GM21423 (cell line): ENCODE measurements at regions not wholly inside any gene's neighbourhood (a gene's known extent, or its start where the extent isn't known, plus 50 kb on each side); places are given as distances from the start of the nearest gene placed in this dataset.
"Not testable (repeated sequence)": the region's sequence is repeated elsewhere in the genome, so short reads cannot be mapped to it uniquely, and the experiment has no call there.

Source experiments
- ATAC-seq: cut with Tn5 transposase; IDR thresholded peaks from one replicate; pipeline ENCODE4 v1.9.1; 2021; ENCODE audit warnings: mild to moderate bottlenecking, moderate library complexity; ENCODE audit not compliant: unreplicated experiment

- ATAC-seq = no peak
Measured at GRCh38 chr6:132061381-132061780, 110.2 kb upstream of the CCN2 start.

DNA sequence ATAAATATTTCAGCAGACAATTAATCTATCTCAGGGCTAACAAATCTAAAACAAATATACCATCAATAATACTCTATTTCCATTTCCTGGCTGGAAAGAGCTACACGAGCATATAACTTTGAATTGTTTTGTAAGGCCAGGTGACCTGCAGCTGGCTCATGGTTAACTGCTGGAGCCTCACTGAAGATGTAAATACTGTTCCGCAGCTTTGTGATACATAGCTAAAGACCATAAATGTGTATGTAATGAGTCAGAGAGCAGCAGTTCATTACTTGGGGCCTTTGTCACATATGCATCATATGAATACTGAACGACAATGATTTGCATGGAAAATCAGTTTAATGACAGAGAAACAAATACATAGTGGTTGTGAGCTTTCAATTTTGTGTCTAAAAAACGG is 109.4 kb upstream of the CCN2 start:
- no peak for ATAC-seq

DNA sequence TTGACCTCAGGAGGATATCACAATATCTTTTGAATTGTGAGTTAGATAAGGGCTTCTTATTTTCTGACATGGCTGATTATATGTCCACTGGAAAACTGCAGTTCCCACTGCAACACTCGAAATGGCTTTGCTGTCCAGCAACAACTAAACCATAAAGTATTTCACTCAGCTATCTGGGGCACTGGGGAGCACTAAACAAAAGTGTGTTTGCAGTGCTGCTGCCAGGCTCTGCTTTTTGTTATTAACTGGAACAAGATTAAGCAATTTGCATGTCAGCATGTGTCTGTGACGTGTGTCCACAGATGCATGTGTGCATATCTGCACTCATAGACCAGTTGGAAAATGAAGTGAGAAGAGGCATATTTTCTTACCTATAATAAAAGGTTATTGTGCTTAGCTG is 107.8 kb upstream of the CCN2 start:
- no peak for ATAC-seq

GRCh38 chr6:132054525-132054924 is 103.4 kb upstream of the CCN2 start:
- ATAC-seq = no peak

GRCh38 chr6:132053511-132053910 is 102.3 kb upstream of the CCN2 start:
- ATAC-seq = no peak

GRCh38 chr6:132052096-132052495 is 100.9 kb upstream of the CCN2 start:
- no peak for ATAC-seq

DNA sequence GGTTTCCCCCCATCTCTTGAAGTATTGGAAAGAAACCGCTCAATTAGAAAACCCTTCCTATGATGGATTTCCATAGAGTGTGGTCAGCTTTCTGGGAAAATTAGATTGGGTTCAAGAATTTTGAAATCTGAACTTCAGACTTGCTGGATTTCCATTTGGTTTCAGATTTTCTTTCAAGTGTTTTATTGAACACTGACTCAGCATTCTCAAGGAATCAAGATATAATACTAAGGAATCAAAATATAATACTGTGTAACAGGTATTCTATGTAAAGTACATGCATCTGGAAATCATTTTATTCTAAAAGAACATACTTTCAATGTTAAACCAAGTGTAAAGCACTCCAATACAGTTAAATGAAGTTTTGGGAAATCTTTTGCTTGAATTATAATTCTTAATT is 94.7 kb upstream of the CCN2 start:
- ATAC-seq = no peak

DNA sequence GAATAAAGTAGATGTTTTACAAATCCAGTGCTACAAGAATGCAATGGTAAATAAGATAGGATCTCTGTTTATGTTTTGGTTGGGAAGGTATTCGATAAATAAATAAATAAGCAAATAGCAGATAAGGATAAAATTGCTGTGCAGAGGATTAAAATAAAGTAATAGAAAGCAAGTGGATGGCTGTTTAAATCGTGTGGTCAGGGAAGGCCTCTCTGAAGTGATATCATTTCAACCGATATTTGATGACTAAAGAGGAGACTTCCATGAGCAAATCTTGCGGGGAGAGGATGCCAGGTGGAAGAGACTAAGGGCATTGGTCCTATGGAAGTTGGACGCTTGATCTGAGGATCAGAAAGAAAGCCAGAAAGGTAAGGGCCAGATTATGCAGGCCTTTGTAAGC is 92.0 kb upstream of the CCN2 start:
- ATAC-seq = no peak

GRCh38 chr6:132041706-132042105 is 90.5 kb upstream of the CCN2 start:
- no peak for ATAC-seq

DNA sequence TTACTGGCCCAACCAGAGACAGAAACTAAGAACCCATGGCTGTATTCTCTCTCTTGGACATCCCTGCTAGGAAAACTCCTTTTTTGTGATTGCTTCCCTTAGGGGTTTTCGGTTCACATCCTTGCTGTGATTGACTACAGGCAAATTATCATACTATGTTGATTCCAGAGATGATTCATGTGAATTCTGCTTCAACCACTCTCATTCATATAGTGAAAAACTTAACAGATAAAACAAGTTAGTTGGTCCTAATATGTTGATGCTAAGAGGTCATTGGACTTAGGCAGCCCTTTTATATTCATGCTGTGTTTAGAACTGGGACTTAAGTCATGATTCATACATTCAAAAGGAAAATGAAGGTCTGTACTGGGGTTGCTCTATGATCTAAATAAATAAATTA is 76.9 kb upstream of the CCN2 start:
- no peak for ATAC-seq

DNA sequence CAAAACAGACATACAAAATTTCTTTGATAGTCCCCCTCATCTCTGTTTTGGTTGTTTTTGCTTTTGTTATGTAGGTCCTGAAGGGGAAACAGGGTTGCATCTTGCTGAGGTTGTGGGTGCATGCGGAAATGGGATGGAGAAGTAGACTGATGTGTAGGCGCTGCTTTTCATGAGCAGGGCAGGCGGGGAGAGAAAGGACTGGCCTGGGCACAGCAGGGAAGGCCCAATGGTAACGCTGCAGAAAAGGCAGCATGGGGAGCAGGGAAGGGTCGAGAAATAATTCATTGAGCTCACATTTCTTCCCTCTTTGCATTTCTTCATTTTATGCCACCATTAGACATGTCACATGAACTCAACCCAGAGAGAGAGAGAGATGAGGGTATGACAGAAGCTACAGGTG is 74.3 kb upstream of the CCN2 start:
- no peak for ATAC-seq

DNA sequence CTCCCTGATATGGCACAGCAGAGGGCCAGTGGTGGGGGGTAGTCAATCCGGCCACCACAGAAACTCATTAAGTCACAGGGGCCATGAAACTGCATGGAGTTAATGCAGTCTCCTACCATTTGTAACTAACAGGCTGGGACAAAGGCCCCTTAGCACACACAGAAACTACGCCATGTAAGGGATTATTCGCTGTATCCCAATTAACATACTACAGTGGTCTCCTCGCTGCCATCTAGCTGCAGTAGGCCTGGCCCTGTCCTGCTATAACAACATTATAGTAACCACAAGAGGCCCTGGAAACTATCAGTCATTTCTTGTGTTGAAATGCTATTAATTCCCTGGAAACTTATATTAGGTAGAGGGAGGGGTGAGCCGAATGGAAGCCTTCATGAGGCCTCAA is 72.3 kb upstream of the CCN2 start:
- no peak for ATAC-seq

DNA sequence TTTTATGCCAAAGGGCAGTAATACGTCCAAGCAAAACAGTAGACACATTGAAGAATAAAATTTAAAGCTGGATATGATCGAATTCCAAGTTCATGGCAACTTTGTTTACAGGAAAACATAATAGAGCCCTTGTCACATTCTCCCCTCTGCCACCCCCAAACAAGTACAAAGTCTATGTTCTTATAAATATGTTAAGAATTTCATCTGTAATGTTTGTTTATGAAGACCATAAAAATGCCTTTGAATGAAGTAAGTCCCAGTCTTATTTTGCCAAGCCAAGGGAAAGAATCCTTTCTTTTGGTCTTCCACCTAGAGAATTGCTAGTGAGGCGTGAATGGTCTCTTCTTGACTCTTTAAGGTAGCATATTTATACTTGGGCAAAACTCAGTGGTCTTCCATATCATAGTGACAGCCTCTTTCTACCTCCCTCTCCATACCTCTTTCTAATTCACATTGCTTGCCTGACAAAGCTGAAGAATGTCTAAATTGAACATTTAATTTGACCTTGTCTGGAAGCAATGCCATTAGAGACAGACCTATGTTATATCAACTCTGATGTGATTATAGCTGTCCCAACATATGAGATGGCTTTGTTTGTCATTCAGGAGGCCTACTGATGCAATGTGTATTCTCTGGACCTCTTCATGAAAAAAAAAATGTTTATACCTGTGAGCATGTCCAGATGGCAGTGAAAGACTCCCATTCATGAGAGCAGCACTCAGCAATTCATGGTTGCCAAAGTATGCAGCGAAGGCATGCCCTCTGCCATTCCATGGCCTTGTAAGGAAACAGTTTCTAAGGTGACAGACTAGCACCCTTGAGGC is 70.6 kb upstream of the CCN2 start:
- no peak for ATAC-seq

DNA sequence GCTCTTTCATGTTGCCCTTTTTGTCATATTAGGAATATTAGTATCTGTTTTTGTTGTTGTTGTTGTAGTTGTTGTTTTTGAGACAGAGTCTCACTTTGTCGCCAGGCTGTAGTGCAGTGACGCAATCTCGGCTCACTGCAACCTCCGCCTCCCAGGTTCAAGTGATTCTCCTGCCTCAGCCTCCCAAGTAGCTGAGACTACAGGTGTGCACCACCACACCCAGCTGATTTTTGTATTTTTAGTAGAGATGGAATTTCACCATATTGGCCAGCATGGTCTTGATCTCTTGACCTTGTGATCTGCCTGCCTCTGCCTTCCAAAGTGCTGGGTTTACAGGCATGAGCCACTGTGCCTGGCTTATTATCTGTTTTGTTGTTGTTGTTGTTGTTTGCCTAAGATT is 69.7 kb upstream of the CCN2 start:
- not testable (repeated sequence) for ATAC-seq

DNA sequence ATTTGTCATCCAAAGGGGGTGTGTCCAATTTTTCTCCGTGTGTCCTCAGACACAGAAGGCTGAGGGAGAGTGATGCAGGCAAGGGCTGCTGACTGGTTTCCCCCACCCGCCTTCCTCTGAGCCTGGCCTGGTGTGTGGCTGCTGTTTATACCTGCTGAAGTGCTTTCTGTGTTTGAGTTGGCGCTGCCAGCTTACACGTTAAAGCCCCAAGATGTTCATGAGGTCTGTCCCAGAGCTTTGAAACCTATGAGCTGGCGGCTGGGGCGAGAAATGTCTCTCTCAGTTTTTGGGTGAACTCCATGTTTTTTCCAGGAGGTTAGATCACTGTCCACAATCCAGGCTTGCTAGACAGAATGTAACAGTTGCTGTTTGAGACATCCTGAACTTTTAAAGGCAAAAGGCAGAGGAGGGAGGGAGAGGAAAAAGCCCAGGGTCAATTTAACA is 69.0 kb upstream of the CCN2 start:
- no peak for ATAC-seq

DNA sequence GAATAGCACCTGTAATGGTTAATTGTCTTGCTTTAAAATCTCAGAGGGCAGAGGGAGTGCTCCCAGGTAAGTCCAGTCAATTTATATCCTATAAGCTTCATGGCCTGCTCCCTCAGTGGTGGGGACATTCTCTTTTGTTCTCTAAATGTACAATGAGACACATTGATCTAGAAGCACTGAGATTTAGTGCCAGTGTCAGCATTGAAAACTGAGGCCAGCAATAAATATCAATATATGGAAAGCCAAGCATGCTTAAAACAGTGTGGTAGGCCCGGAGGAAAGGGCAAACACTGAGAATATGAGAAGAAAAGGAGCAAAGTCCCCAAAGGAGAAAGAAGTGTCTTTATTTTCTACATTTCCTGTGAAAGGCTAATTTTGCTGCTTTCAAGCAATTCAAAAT is 68.4 kb upstream of the CCN2 start:
- ATAC-seq = no peak

- ATAC-seq = no peak
Measured at GRCh38 chr6:132017942-132018341, 66.8 kb upstream of the CCN2 start.

GRCh38 chr6:132016396-132016795 is 65.2 kb upstream of the CCN2 start:
- no peak for ATAC-seq

DNA sequence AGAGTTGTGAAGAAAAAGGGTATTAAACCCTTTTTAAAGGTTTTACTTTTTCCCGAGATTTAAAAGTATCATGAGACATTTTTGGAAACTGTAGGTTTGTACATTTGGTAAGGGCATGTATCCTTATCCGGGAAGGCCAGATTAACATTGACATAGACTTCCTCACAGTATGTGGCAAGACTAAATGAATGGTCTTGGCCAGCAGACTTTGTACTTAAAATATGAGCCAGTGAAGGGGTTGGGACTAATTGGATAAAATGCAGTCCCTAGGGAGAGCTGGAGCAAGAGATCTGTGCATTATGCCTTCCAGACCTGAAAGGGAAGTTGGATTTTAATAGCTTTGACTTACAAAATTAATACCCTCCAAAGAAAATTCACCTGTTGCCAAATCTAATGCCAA is 60.4 kb upstream of the CCN2 start:
- no peak for ATAC-seq

- no peak for ATAC-seq
Measured at GRCh38 chr6:132009175-132009574, 58.0 kb upstream of the CCN2 start.

DNA sequence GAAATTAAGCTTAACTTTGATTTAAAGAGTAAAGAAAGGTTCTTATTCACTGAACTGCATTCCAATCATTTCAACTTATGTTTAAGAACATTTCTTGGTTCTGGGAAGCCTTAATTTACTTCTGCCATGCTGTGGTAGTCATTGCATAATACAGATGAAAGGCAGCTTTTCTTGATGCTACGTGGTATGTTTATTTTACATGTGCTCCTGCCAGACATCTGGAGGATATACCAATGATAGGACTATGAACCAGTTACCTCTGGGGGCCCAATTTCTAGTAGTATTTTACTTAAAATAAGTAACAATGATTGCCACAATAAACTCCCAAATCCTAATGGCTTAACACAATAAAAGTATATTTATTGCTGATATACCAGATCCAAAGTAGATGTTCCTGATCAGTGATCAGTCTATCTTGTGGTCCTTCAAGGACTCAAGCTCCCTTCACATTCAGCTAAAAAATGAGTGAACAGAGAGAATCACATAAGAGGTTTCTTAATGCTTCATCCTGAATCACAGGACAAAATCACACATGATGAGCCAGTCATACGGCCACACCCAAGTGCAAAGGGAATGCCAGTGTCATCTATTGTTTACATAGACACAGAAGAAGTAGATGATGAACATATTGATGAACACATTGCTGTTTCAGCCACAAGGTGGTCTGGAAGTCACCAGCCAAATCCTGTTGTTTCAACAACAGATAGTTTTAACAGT is 56.5 kb upstream of the CCN2 start:
- ATAC-seq = no peak

- ATAC-seq = no peak
Measured at GRCh38 chr6:132005178-132005577, 54.0 kb upstream of the CCN2 start.
